CMK (cell line): ENCODE measurements at regions not wholly inside any gene's neighbourhood (a gene's known extent, or its start where the extent isn't known, plus 50 kb on each side); places are given as distances from the start of the nearest gene placed in this dataset.

Source experiments
- DNase-seq: peaks from one replicate; pipeline ENCODE4 v3.0.0-alpha.2; 2010; ENCODE audit warnings: low read depth

GRCh38 chr4:108567831-108568230 is 52.5 kb upstream of the RPL34 start:
- no peak for DNase-seq

GRCh38 chr4:108561116-108561515 is 59.3 kb upstream of the RPL34 start:
- DNase-seq = no peak

GRCh38 chr4:108560616-108561015 is 59.8 kb upstream of the RPL34 start:
- no peak for DNase-seq

GRCh38 chr4:108559911-108560310 is 60.5 kb upstream of the RPL34 start:
- DNase-seq = no peak

- no peak for DNase-seq
These were observed 61.1 kb upstream of the RPL34 start for GRCh38 chr4:108559068-108559793.

GRCh38 chr4:108556588-108557200 is 63.7 kb upstream of the RPL34 start:
- no peak for DNase-seq

DNA sequence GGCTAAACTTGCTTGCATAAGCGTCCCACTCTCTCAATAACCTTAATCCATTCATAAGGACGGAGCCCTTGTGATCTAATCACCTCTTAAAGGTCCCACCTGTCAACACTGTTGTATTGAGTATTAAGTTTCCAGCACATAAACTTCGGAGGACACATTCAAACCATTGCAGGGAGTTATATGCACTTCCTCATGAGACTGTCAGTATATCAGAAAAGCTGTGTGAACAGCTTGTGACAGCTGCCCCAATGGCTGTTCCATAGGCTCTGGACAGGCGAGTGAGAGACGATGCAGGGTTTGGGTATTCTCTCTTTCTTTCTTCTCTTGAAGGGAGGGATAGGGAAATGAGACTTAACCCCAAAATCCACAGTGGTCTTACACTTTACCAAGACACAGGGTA is 64.2 kb upstream of the RPL34 start:
- DNase-seq = no peak

DNA sequence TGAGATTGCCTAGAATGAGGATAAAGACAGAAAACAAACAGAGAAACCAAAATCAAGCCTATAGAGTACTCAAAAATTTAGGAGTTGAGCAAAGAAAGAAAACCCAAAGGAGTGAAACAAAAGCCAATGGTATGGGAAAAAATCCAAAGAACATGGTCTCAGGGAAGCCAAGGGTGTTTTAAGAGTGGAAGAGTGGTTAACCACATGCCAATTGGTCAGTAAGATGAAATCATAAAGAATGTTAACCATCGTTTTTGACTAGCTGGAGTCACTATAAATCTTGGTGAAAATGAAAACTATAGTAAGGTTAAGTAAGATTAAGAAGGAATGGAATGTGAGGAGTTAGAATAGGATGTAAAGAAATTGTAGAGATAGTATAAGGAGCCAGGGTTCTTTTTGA is 64.7 kb upstream of the RPL34 start:
- DNase-seq = no peak

GRCh38 chr4:108547682-108548081 is 72.7 kb upstream of the RPL34 start:
- DNase-seq = no peak

GRCh38 chr4:108546728-108547127 is 73.6 kb upstream of the RPL34 start:
- DNase-seq = no peak

GRCh38 chr4:108544481-108544880 is 75.9 kb upstream of the RPL34 start:
- DNase-seq = no peak

GRCh38 chr4:108543359-108543968 is 76.9 kb upstream of the RPL34 start:
- DNase-seq = no peak

DNA sequence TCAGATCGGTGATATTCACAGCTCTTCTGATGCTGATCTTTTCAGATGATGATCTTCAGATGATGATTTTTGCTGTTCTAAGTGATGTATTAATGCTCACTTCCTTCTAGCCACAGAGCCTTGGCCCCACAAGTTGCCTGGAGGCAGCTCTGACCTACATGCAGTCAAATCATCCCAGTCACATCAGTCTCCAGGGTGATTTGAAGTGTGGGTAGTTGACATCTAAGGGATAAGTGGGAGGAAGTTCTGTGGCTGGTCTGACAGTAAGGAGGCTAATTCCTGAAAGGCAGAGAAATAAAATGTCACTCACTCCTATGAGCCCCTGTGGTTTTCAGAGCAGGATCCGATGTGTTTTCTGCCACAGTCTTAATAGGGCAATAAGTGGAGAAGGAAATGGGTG is 79.8 kb upstream of the RPL34 start:
- no peak for DNase-seq

- no peak for DNase-seq
These were observed 83.8 kb upstream of the RPL34 start for GRCh38 chr4:108536577-108536976.

DNA sequence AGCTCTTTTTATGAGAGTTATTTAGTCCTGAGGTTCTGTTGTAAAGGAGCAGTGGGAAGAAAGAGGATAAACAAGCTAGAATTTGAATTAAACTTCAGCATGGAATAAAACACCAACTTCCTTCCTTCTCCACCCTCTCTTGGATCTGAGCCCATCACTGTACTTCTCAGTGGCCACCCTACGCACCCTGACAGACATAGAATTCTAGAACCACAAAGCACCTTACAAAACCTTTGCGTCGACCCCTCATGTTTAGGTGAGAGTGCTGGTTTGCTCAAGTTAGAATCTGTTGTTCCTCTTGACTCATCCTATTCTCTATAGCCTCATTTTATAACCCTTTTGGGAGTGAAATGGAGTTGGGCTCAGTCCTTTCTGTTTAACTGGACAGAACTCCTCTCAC is 84.6 kb upstream of the RPL34 start:
- no peak for DNase-seq

DNA sequence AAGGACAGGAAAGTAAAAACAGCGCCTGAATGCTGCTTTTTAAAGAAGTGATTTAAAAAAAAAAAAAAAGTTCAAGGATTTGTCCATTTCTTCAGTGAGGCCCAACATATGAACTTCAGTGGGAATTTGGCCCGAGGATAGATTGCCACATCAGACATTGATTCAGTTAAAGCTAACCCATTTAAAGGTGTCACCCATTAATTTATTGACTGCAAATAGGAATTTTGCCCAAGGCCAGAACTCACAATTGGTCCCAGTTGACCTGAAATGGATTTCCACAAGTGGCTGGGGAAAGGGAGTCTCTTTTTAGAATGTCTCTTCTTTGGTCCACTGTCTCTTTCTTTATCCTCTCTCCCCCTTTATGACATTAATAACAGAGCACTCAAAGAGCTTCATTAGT is 86.5 kb upstream of the RPL34 start:
- no peak for DNase-seq

DNA sequence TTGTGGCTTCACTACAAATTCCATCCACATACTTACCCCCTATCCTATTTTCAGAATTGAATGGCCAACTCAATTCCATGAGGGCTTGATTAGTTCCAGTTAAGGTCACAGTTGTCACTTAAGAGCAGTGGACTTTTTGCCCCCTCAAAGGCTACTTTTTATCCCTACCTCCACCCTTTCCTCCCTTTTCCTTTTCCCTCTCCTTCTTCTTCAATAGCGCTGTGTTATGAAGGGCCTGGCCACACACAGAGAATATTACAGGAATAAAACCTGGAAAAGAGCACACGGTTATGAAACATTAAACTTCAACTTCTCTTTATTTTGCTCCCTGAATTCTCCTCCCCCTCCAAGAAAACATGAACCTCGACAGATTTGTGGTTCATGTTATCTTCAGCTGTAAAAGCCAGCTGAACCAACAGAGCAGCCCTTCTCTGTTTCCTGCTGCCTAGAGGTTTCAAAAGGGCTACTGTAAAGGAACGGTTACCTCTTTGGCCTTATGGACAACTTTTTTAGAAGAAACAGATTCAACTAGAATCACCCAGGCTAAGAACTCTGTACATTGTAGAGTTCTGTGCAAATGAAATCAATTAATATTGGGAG is 87.0 kb upstream of the RPL34 start:
- no peak for DNase-seq

DNA sequence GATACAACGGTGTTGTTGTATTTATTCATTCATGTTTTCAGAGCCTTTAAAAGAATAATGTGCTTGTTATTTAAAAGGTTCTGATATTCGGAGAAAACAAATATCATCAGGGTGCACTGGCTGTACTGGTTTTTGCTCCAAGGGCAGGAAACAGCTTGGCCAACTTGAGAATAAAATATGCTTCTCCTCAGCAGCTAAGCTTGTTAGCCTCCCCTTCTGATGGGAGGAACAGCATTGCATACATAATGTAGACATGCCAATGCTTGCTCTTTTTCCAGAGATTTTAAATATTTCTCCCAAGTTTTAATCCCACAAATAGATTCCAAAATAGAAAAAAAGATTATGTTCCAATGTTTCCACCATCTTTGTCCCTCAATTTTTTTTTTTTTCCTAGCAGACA is 87.6 kb upstream of the RPL34 start:
- DNase-seq = no peak

DNA sequence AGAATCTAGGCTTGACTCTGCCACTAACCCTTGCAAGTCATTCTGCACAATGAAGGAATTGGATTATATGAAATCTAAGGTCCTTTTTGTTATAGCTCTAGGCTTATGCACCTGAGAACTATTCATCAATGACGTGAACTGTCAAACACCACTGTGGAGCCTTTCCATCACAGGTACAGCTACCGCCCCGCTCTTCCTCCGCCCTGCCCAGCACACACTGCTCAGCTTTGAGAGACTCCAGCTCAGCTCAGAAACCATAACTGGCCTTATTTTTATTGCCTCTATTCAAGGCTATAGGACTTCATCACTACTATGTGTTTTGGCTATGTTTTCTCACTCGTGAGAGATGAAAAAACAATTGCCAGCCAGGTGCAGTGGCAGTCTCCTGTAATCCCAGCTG is 88.2 kb upstream of the RPL34 start:
- DNase-seq = no peak

- no peak for DNase-seq
These were observed 88.9 kb upstream of the RPL34 start for GRCh38 chr4:108531461-108531860.

GRCh38 chr4:108529984-108530905 is 90.1 kb upstream of the RPL34 start:
- DNase-seq = no peak

DNA sequence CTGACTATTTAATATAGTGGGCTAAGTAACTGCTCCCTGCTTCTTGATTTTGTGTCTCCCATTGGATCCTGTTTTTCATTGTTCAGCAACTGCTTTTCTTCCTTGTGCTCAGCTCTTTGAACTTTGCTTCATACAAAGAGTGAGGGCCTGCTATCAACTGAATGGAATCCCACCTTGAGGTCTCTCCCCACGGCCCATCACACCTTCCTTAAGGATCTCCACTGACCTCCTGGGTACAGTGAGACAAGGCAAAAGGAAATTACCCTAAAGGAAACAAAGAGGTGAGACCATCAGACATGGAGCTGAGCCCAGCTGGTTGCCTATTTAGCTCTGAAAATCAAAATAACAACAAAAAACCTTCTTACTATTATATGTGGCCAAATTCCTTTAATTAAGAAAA is 91.3 kb upstream of the RPL34 start:
- DNase-seq = no peak
